ENCODE measurements at regions not wholly inside any gene's neighbourhood (a gene's known extent, or its start where the extent isn't known, plus 50 kb on each side); places are given as distances from the start of the nearest gene placed in this dataset.

- no peak for DNase-seq
These were observed 95.8 kb downstream of the BDNF start for GRCh38 chr11:27604416-27604815.

DNA sequence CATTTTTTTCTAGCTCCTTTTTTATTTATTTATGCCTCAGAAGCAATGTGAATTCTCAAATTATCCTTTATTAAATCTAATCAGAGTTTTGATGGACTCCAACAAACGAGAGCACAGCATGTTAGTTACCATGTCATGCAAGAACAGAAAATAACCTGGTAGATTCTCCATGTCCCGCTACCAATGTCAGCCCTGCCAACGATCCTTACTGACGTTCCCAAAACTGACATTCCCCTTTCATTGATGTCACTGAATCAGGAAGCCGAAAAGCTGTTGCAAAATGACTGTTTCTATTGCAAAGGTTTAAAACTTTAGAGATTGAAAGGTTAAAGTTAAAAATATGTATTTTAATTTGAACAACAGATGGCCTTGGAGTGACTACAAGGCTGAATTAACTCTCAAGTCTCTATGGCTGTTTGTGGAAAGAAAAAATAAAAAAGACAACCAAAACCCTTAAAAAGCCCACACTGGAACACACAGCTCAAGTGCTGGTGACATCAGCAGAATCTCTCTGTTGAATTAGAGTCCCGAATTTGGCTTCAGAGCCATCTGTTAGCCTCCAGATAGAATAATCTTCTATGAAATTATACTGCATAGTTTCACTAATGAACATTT is 96.8 kb downstream of the BDNF start:
- DNase-seq = no peak

DNA sequence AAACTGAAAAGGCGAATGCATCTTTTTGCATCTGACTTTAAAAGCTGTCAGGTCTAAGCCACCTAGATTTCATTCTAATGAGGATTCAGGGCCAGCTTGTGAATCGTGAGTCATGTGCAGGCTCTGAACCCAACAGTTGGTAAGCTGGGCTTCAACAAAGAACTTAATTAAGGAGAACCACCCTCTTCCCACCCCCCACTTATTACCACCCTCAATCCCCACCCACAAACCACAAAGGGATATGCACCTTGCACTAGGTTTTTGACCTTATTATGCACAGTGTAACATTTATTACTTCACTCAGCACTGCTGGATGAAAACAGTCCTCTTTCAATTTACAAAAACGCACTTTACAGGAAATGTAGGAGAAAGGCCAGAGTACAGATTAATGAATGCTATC is 94.1 kb upstream of the LIN7C start:
- DNase-seq = no peak

DNA sequence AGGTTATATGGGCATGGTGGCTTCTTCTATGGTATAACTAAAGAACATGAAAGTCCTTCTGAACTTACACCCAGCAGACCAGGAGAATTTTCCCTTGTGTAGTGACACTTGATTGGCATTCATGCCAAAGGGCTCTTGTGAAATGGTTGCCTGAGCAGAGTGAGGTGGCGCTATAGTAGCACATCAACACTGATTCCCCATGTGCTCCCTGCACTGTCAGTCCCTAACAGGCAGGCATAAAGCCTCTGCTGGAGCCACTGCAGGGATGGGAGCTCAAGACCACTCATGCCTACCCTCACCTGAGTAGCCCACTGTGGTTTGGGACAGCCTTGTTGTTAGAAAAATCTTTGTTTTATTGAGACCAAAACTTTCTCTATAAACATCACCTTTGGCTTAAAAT is 92.6 kb upstream of the LIN7C start:
- DNase-seq = no peak

GRCh38 chr11:27596802-27597201 is 90.2 kb upstream of the LIN7C start:
- no peak for DNase-seq

DNA sequence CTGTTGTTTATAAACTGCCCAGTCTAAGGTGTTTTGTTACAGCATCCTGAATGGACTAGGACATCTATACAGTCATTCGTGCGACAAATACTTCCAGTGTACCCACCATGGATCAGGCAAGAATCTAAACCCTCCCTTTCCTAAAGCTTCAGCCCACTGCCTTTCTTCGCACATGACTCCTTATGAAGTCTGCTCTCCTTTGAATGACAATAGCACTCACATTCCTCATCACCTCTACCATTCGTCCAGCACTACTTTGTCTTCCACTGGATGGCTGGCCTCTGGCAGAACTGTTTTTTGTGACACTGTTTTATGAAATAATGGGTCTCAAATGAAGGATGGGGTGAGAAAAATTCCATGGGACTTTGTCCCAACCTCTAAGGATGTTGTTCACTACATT is 89.8 kb upstream of the LIN7C start:
- DNase-seq = no peak

- no peak for DNase-seq
These were observed 85.7 kb upstream of the LIN7C start for GRCh38 chr11:27592098-27592780.

DNA sequence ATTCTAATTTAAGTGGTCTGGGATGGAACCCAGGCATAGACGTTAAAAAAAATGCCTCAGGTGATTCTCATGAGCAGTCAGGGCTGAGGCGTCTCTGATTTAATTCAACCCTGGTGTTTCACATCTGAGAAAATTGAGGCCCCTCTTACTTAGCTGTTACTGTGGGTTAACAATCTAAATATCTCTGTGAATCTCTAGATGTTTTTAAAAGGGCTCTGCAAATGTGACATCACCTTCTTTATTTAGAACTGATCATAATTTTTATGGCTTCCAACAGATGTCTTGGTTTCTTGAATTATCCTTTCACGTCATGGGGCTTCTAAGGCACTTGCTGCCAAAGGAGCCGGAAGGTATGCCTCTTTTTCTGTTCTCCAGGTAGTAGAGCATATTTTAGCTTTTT is 76.1 kb upstream of the LIN7C start:
- DNase-seq = no peak

GRCh38 chr11:27574342-27574741 is 67.8 kb upstream of the LIN7C start:
- no peak for DNase-seq

GRCh38 chr11:27573024-27573423 is 66.5 kb upstream of the LIN7C start:
- DNase-seq = no peak

GRCh38 chr11:27571154-27571810 is 64.7 kb upstream of the LIN7C start:
- DNase-seq = peak; percentile 2

- DNase-seq = no peak
These were observed 64.0 kb upstream of the LIN7C start for GRCh38 chr11:27570542-27570941.

- no peak for DNase-seq
These were observed 57.1 kb upstream of the LIN7C start for GRCh38 chr11:27563641-27564040.

DNA sequence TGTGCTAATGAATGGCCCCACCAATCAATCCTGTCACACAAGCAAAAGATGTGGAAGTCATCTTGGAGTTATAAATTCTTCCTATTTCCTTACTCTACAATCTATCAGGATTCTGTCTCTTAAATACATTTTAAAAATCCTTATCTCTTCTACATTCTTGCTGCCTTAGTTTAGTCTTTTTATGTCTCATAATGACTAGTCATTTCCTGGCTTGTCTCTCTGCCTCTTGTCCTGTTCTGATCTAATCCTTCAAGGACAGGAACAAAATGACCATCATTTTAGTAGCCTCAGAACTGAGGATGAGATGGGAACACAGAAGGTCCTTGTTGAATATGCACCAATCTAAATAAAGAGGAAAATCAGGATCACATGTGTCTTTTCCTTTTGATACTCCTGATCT is 56.6 kb upstream of the LIN7C start:
- no peak for DNase-seq

- no peak for DNase-seq
These were observed 51.8 kb upstream of the LIN7C start for GRCh38 chr11:27558401-27558800.

DNA sequence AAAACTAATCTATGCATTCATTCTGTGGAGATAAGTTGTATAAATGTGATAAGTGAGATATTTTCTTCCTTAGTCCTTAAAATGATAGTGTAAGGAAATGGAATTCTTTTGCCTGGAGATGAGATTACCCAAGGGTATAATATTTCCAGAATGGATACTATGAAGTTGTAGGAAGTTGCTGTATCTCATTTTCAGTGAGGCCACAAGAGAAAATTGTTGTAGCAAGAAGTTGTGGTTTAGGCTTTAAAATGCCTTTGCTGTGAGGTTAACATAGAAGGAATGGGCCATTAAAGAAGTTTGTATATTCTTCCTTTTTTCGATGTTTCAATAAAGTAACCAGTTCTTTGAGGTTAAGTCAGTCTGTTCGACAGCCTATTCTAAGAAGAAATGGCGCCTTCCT is 50.7 kb upstream of the LIN7C start:
- no peak for DNase-seq
